Right lobe of liver (tissue), 6 donors: ENCODE measurements at regions not wholly inside any gene's neighbourhood (a gene's known extent, or its start where the extent isn't known, plus 50 kb on each side); places are given as distances from the start of the nearest gene placed in this dataset.
A peak's percentile ranks its signal among the peaks of the same experiment; 100 is the strongest.
"Not testable (repeated sequence)": the region's sequence is repeated elsewhere in the genome, so short reads cannot be mapped to it uniquely, and the experiment has no call there.

Source experiments
- ATAC-seq, 4 donors: fragments of 200-7000 bp; cut with Tn5 transposase; one replicate each; pipeline ENCODE4 v1.9.1; 2020; ENCODE audit warnings: mild to moderate bottlenecking in 4 of 4, moderate library complexity in 4 of 4
- DNase-seq, 3 donors: peaks; one replicate each; pipeline ENCODE4 v3.0.0-alpha.2; 2020
- H3K27ac ChIP-seq, 3 donors: fragments of 200-600 bp; one replicate each; pipeline ENCODE4 v1.8.0; 2022
- H3K27me3 ChIP-seq, 2 donors: fragments of 200-600 bp; one replicate each; pipeline ENCODE4 v1.8.0; 2022
- H3K36me3 ChIP-seq, 4 donors: fragments of 200-600 bp; sonication (generic) in 1 of 4; one replicate each; pipeline versions ENCODE4 v1.5.1 to v1.8.0; 2017 to 2022; ENCODE audit warnings: control low read depth in 1 of 4
- H3K4me1 ChIP-seq, 4 donors: fragments of 200-600 bp; sonication (generic) in 1 of 4; one replicate each; pipeline versions ENCODE4 v1.5.1 to v1.8.0; 2017 to 2022; ENCODE audit warnings: control low read depth in 1 of 4
- H3K4me3 ChIP-seq, 3 donors: fragments of 200-600 bp; one replicate each; pipeline ENCODE4 v1.8.0; 2022
- H3K9me3 ChIP-seq, 4 donors: fragments of 200-600 bp; sonication (generic) in 1 of 4; one replicate each; pipeline versions ENCODE4 v1.5.1 to v1.8.0; 2017 to 2022; ENCODE audit warnings: control low read depth in 1 of 4
- CTCF ChIP-seq, 4 donors: fragments of 200-600 bp in 3 of 4; fragments of 450-650 bp in 1 of 4; IDR thresholded peaks; one replicate each; pipeline versions ENCODE4 v1.5.1 to v1.8.0; 2016 to 2022; ENCODE audit warnings: antibody characterized with exemption in 4 of 4, mild to moderate bottlenecking in 2 of 4
- POLR2A ChIP-seq: fragments of 450-650 bp; IDR thresholded peaks from one replicate; pipeline ENCODE4 v1.6.1; 2017; ENCODE audit warnings: antibody characterized with exemption, mild to moderate bottlenecking
- whole genome bisulfite sequencing: methylation state at CpG from one replicate; pipeline ENCODE4 v1.1.6; 2018; ENCODE audit warnings: low coverage, low lambda C conversion rate; ENCODE audit not compliant: insufficient coverage; ENCODE audit errors: missing lambda C conversion rate; 5-methylcytosine and 5-hydroxymethylcytosine counted together
- intact Hi-C, 2 donors: fragments of 100-400 bp; cut with DNase I; formaldehyde crosslinking; loops; one replicate each; pipeline versions ENCODE4 v1.11.2 to v1.14.1; 2022
- donor health status: DM: no; HTN: yes; CAD: no.
- donor health status: DM: no; HTN: no; CAD: no.
- donor health status: DM: no; HTN: no; CAD: no.
- donor health status: DM: no; HTN: yes; CAD: no.
- donor health status: DM: no; HTN: yes; CAD: no.

DNA sequence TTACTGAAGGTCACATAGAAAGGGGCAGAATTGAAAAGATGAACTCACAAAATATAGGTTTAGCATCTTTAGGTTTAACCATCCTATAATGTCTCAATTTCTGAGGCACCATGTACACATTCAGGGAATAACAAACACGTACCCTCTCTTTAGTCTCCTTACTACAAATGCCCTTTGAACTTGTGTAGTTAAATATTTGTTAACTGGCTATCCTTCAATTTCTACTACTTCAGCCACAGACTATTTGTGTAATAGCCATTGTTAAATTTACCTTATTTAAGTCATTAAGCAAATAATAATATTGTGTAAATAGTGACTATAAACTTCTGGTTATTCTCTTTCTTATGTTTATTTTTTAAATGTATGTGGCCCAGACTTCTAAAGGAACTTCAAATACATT lies 600.5 kb downstream of the KCNT2 start:
- ATAC-seq = peak; percentile 73 to 95 (median 92)
- Histone ChIP-seq H3K9me3 (no peaks in the 10 kb centered on the region), H3K27me3 (no peaks in the 10 kb centered on the region), H3K36me3 (no peaks in the 10 kb centered on the region), H3K4me1 (peaks cover 0 to 4% (median 2%) of the 10 kb centered on the region in 4 donors), H3K4me3 (no peak overlapping the region), H3K27ac (no peak overlapping the region)
- TF ChIP-seq CTCF (IDR thresholded peaks at IDR 0.05) = no peak
- TF ChIP-seq POLR2A = no peak
- intact Hi-C loops = no loop called here
- WGBS = 27% methylated on average over 1 of the region's 1 CpG
- DNase-seq = no peak

- no peak for ATAC-seq
Measured at GRCh38 chr1:196005426-196005825, 602.8 kb downstream of the KCNT2 start.

GRCh38 chr1:196004388-196004787 lies 603.9 kb downstream of the KCNT2 start:
- DNase-seq, H3K36me3 ChIP-seq: not testable (repeated sequence)

More at GRCh38 chr1:196005426-196005825, 602.8 kb downstream of the KCNT2 start:
- Histone ChIP-seq H3K27me3 (no peaks in the 10 kb centered on the region), H3K4me3 (no peak overlapping the region), H3K27ac (no peak overlapping the region), H3K4me1 (peaks cover 0 to 4% (median 2%) of the 10 kb centered on the region in 4 donors), H3K9me3 (no peaks in the 10 kb centered on the region), H3K36me3 (no peaks in the 10 kb centered on the region)
- intact Hi-C loops = no loop called here
- no peak for DNase-seq
- TF ChIP-seq CTCF (IDR thresholded peaks at IDR 0.05) (no peak), POLR2A (no peak)
- 94% methylated on average over 1 of the region's 1 CpG for WGBS

GRCh38 chr1:196002906-196003305 lies 605.3 kb downstream of the KCNT2 start:
- ATAC-seq = no peak
- WGBS = 94% methylated on average over 3 of the region's 3 CpGs
- intact Hi-C loops = no loop called here

More at GRCh38 chr1:196004388-196004787, 603.9 kb downstream of the KCNT2 start:
- H3K4me3 ChIP-seq, H3K9me3 ChIP-seq, ATAC-seq, H3K27me3 ChIP-seq, H3K4me1 ChIP-seq, H3K27ac ChIP-seq, intact Hi-C loops: not testable (repeated sequence)
- 60% methylated on average over 4 of the region's 5 CpGs for WGBS

DNA sequence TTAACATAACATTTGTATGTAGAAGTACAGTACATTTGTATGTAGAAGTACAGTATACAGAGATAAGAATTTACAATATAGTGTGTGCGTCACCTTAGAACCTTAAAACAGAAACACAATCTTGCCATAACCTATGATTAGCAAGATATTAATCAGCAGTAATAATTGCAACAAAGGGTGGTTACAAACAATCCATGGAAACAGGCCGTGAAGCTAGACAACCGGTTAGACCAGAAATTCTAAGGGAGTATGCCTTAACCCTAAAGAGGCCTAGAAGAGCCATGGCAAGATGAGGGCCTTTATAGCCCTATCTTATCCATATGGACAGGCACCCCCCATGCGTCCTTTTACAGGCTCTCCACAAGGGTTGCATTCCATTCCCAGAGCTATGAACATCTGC lies 605.9 kb downstream of the KCNT2 start:
- H3K36me3 ChIP-seq, H3K27me3 ChIP-seq, H3K4me1 ChIP-seq, DNase-seq, intact Hi-C loops, H3K27ac ChIP-seq, H3K4me3 ChIP-seq, H3K9me3 ChIP-seq, ATAC-seq: not testable (repeated sequence)
- 72% methylated on average over 4 of the region's 4 CpGs for WGBS

More at GRCh38 chr1:196002906-196003305, 605.3 kb downstream of the KCNT2 start:
- no peak for DNase-seq
- peaks cover 0 to 4% (median under 1%) of the 10 kb centered on the region in 4 donors for H3K4me1 ChIP-seq
- H3K27me3 ChIP-seq = no peaks in the 10 kb centered on the region
- no peak overlapping the region for H3K4me3 ChIP-seq
- H3K9me3 ChIP-seq = no peaks in the 10 kb centered on the region
- no peaks in the 10 kb centered on the region for H3K36me3 ChIP-seq
- no peak for TF ChIP-seq CTCF (IDR thresholded peaks at IDR 0.05)
- no peak for TF ChIP-seq POLR2A
- H3K27ac ChIP-seq = no peak overlapping the region

DNA sequence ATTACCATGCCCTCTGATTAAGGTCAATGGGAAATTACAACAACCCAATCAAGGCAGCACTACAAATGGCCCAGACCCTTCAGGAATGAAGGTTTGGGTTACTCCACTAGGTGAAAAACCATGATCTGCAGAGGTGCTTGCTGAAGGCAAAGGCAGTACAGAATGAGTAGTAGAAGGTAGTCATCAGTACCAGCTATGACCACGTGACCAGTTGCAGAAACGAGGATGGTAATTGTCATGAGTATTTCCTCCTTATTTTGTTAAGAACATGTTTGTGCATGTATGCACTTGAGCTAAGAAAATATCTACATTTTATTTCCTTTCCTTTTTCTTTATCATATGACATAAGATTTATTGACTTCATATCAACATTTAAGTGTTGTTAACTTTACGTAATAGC lies 607.1 kb downstream of the KCNT2 start:
- Histone ChIP-seq H3K4me3 (no peak overlapping the region), H3K27me3 (no peaks in the 10 kb centered on the region), H3K36me3 (no peaks in the 10 kb centered on the region), H3K4me1 (no peaks in the 10 kb centered on the region), H3K9me3 (no peaks in the 10 kb centered on the region), H3K27ac (no peak overlapping the region)
- intact Hi-C loops = no loop called here
- TF ChIP-seq POLR2A (no peak), CTCF (IDR thresholded peaks at IDR 0.05) (no peak)
- DNase-seq (no peak), ATAC-seq (no peak)
- WGBS = 59% methylated on average over 3 of the region's 3 CpGs
